ENCODE measurements at regions not wholly inside any gene's neighbourhood (a gene's known extent, or its start where the extent isn't known, plus 50 kb on each side); places are given as distances from the start of the nearest gene placed in this dataset.

- TF ChIP-seq CTCF (optimal IDR thresholded peaks at IDR 0.05 in 1 of 3, IDR thresholded peaks at IDR 0.05 in 1 of 3, conservative IDR thresholded peaks at IDR 0.05 in 1 of 3; ENCODE audit: extremely low read depth in 1 of 3, insufficient read depth in 2 of 3, low read length in 3 of 3) (no peak), EZH2 (IDR thresholded peaks at IDR 0.05; ENCODE audit: low read length) (no peak)
These were observed 674.3 kb upstream of the ZWINT start for GRCh38 chr10:57035310-57035709.

Measured in keratinocyte (primary cell).